Endothelial cell of umbilical vein (primary cell): ENCODE measurements at regions not wholly inside any gene's neighbourhood (a gene's known extent, or its start where the extent isn't known, plus 50 kb on each side); places are given as distances from the start of the nearest gene placed in this dataset.

Source experiments
- BruUV-seq: library from RNA; stranded (reverse); fragments of 400-500 nt; replicated peaks from 2 replicates; lab custom pipeline; 2021; lab: Mats Ljungman, UMichigan
- CTCF ChIA-PET: fragments of 300-600, 350-600 bp; sonication (Branson Sonifier 250); formaldehyde crosslinking; loops from one replicate; lab custom pipeline; 2021; ENCODE audit warnings: antibody characterized with exemption, inconsistent platforms; lab: Charles Lee
- POLR2A ChIA-PET: fragments of 300-600, 350-600 bp; sonication (Branson Sonifier 250); formaldehyde crosslinking; loops from one replicate; lab custom pipeline; 2021; ENCODE audit warnings: antibody characterized with exemption, inconsistent platforms; lab: Charles Lee
- DNase-seq: peaks from one replicate; pipeline ENCODE4 v3.0.0-alpha.2; 2011; ENCODE audit warnings: low read depth, low spot score
- FAIRE-seq: peaks from 2 replicates; lab custom pipeline; 2011; peaks lifted over from hg19 to GRCh38; lab: Jason Lieb, UNC
- H2AFZ ChIP-seq: 2 replicates; pipeline ENCODE4 v1.6.0; 2012; ENCODE audit warnings: low read depth, low read length, control low read depth, inconsistent platforms
- H3K27ac ChIP-seq: 2 replicates; pipeline ENCODE4 v1.5.1; 2011; ENCODE audit warnings: low read depth, mild to moderate bottlenecking, control low read depth, low read length, moderate library complexity; ENCODE audit not compliant: insufficient read depth
- H3K27me3 ChIP-seq, 2 experiments: 2 replicates each; pipeline versions ENCODE4 v1.6.0 to v1.6.1; 2011; ENCODE audit warnings: low read length in 2 of 2, mixed read lengths in 1 of 2; ENCODE audit not compliant: control insufficient read depth in 2 of 2, insufficient read depth in 2 of 2
- H3K36me3 ChIP-seq, 2 experiments: 2 replicates in 1 of 2; 3 replicates in 1 of 2; pipeline ENCODE4 v1.5.1; 2011; ENCODE audit warnings: low read length in 2 of 2, mild to moderate bottlenecking in 1 of 2, moderate library complexity in 1 of 2; ENCODE audit not compliant: control insufficient read depth in 2 of 2, insufficient read depth in 2 of 2; ENCODE audit errors: extremely low read depth in 1 of 2
- H3K4me1 ChIP-seq: 3 replicates; pipeline ENCODE4 v1.5.1; 2011; ENCODE audit warnings: mild to moderate bottlenecking, low read length; ENCODE audit not compliant: control insufficient read depth, insufficient read depth; ENCODE audit errors: extremely low read depth
- H3K4me2 ChIP-seq: 2 replicates; pipeline ENCODE4 v1.6.1; 2011; ENCODE audit warnings: low read length, control low read depth, mixed read lengths; ENCODE audit not compliant: insufficient read depth
- H3K4me3 ChIP-seq, 3 experiments: fragments of 200-600 bp in 1 of 3; sonication (generic), shearing (Covaris generic) in 1 of 3; replicated peaks in 1 of 3; 2 replicates each; pipeline ENCODE4 v1.5.1; 2011 to 2016; ENCODE audit warnings: control low read depth in 3 of 3, low read length in 3 of 3, mild to moderate bottlenecking in 2 of 3, inconsistent platforms in 1 of 3, low read depth in 1 of 3, moderate library complexity in 1 of 3; ENCODE audit not compliant: insufficient read depth in 1 of 3
- H3K79me2 ChIP-seq: 2 replicates; pipeline ENCODE4 v1.6.0; 2012; ENCODE audit warnings: low read length, inconsistent platforms; ENCODE audit not compliant: control insufficient read depth, insufficient read depth
- H3K9ac ChIP-seq: replicated peaks from 2 replicates; pipeline ENCODE3; 2011; ENCODE audit warnings: low read length, control low read depth; ENCODE audit not compliant: insufficient read depth; ENCODE audit errors: extremely low read depth
- H3K9me1 ChIP-seq: replicated peaks from 3 replicates; pipeline ENCODE4 v1.6.0; 2011; ENCODE audit warnings: mild to moderate bottlenecking, low read length; ENCODE audit not compliant: control insufficient read depth, insufficient read depth; ENCODE audit errors: extremely low read depth
- H3K9me3 ChIP-seq: replicated peaks from 2 replicates; pipeline ENCODE4 v1.5.1; 2012; ENCODE audit warnings: low read length, inconsistent platforms; ENCODE audit not compliant: control insufficient read depth, insufficient read depth
- H4K20me1 ChIP-seq: replicated peaks from 2 replicates; pipeline ENCODE3; 2011; ENCODE audit warnings: mild to moderate bottlenecking, low read length; ENCODE audit not compliant: control insufficient read depth, insufficient read depth; ENCODE audit errors: extremely low read depth
- CTCF ChIP-seq, 2 donors: IDR thresholded peaks; 1 replicate in 1 of 2; 2 replicates in 1 of 2; pipeline ENCODE4 v1.5.1; 2011; ENCODE audit warnings: low read length in 2 of 2, mild to moderate bottlenecking in 2 of 2, moderate library complexity in 2 of 2, control low read depth in 1 of 2, inconsistent platforms in 1 of 2, low read depth in 1 of 2; ENCODE audit not compliant: insufficient read depth in 1 of 2; ENCODE audit errors: extremely low read depth in 1 of 2
- EZH2 ChIP-seq: IDR thresholded peaks from 2 replicates; pipeline ENCODE4 v1.6.1; 2012; ENCODE audit warnings: borderline replicate concordance, low read depth, mild to moderate bottlenecking, moderate library complexity, low read length, inconsistent platforms; ENCODE audit not compliant: severe bottlenecking
- FOS ChIP-seq: IDR thresholded peaks from 2 replicates; pipeline ENCODE4 v1.6.1; 2011; ENCODE audit warnings: mild to moderate bottlenecking, low read length, moderate library complexity, borderline replicate concordance; ENCODE audit not compliant: insufficient read depth
- GATA2 ChIP-seq: IDR thresholded peaks from 2 replicates; pipeline ENCODE4 v1.7.0; 2011; ENCODE audit warnings: low read depth, mild to moderate bottlenecking, moderate library complexity, mixed read lengths, low read length; ENCODE audit not compliant: insufficient read length, insufficient read depth
- JUN ChIP-seq: IDR thresholded peaks from 2 replicates; pipeline ENCODE4 v1.6.1; 2011; ENCODE audit warnings: borderline replicate concordance, low read depth; ENCODE audit not compliant: insufficient read length, insufficient read depth
- MAX ChIP-seq: IDR thresholded peaks from 2 replicates; pipeline ENCODE4 v1.6.1; 2011; ENCODE audit not compliant: insufficient read depth, insufficient read length
- MYC ChIP-seq: IDR thresholded peaks from one replicate; pipeline ENCODE4 v1.6.1; 2011; ENCODE audit warnings: mild to moderate bottlenecking, low read depth, low read length
- POLR2A ChIP-seq: IDR thresholded peaks from 2 replicates; pipeline ENCODE4 v1.6.1; 2012; ENCODE audit warnings: low read depth, mild to moderate bottlenecking, control low read depth, low read length
- POLR2AphosphoS5 ChIP-seq: IDR thresholded peaks from 2 replicates; pipeline ENCODE4 v1.6.1; 2012; ENCODE audit warnings: low read depth, mild to moderate bottlenecking, control low read depth, low read length, moderate library complexity; ENCODE audit not compliant: insufficient read depth
- dilution Hi-C: fragments of 300-500 bp; cut with MboI; formaldehyde crosslinking; loops from one replicate; pipeline ENCODE4 v1.15.0; 2019; ENCODE audit warnings: low sequenced_read_pairs; ENCODE audit not compliant: extremely low pct_ligation_motif_present
- intact Hi-C: fragments of 100-400 bp; cut with micrococcal nuclease; formaldehyde crosslinking; loops from one replicate; pipeline ENCODE4 v1.10.0; 2022

- CTCF ChIA-PET, result no interaction called here
- intact Hi-C loops, result no loop called here
- POLR2A ChIA-PET, result no interaction called here
Measured at GRCh38 chr5:35285435-35285834, 55.1 kb upstream of the PRLR start.

More at GRCh38 chr5:35285435-35285834, 55.1 kb upstream of the PRLR start:
- Histone ChIP-seq H3K4me3 (no peak overlapping the region), H3K36me3 (no peaks in the 10 kb centered on the region), H3K9ac (no peak overlapping the region), H3K27ac (no peak overlapping the region), H3K9me3 (no peaks in the 10 kb centered on the region), H2AFZ (no peak overlapping the region), H3K4me2 (no peak overlapping the region), H3K27me3 (no peaks in the 10 kb centered on the region), H3K9me1 (no peaks in the 10 kb centered on the region), H3K4me1 (no peaks in the 10 kb centered on the region), H3K79me2 (no peaks in the 10 kb centered on the region), H4K20me1 (no peaks in the 10 kb centered on the region)
- no TSS peak for BruUV-seq
- dilution Hi-C loops, result no loop called here
- FAIRE-seq, result no peak
- TF ChIP-seq POLR2AphosphoS5 (no peak), GATA2 (no peak), MAX (no peak), FOS (no peak), JUN (no peak), CTCF (IDR thresholded peaks at IDR 0.05; ENCODE audit: extremely low read depth in 1 of 2, insufficient read depth in 1 of 2, low read depth in 1 of 2, low read length in 2 of 2) (no peak), EZH2 (no peak), POLR2A (no peak), MYC (no peak)
- DNase-seq, result no peak
